Left lung (tissue), 4 donors: ENCODE measurements at regions not wholly inside any gene's neighbourhood (a gene's known extent, or its start where the extent isn't known, plus 50 kb on each side); places are given as distances from the start of the nearest gene placed in this dataset.
A peak's percentile ranks its signal among the peaks of the same experiment; 100 is the strongest.

Experiments used
- ATAC-seq: fragments of 200-7000 bp; cut with Tn5 transposase; one replicate; pipeline ENCODE4 v1.9.1; 2020; ENCODE audit warnings: moderate library complexity
- DNase-seq, 4 donors: peaks; one replicate each; pipeline ENCODE4 v3.0.0-alpha.2; 2013 to 2020
- H3K27ac ChIP-seq, 2 donors: fragments of 200-600 bp; sonication (generic) in 1 of 2; one replicate each; pipeline versions ENCODE4 v1.5.0 to v1.8.0; 2020 to 2021
- H3K27me3 ChIP-seq, 2 donors: fragments of 200-600 bp; sonication (generic) in 1 of 2; one replicate each; pipeline versions ENCODE4 v1.5.0 to v1.8.0; 2020 to 2021
- H3K36me3 ChIP-seq, 2 donors: fragments of 200-600 bp; sonication (generic) in 1 of 2; one replicate each; pipeline versions ENCODE4 v1.5.0 to v1.8.0; 2020 to 2021
- H3K4me1 ChIP-seq, 2 donors: fragments of 200-600 bp; one replicate each; pipeline ENCODE4 v1.8.0; 2021
- H3K4me3 ChIP-seq, 2 donors: fragments of 200-600 bp; sonication (generic) in 1 of 2; one replicate each; pipeline versions ENCODE4 v1.5.0 to v1.8.0; 2020 to 2021; ENCODE audit warnings: mild to moderate bottlenecking in 1 of 2
- H3K9me3 ChIP-seq, 2 donors: fragments of 200-600 bp; sonication (generic) in 1 of 2; one replicate each; pipeline versions ENCODE4 v1.5.0 to v1.8.0; 2020 to 2021
- CTCF ChIP-seq, 2 donors: fragments of 200-600 bp; sonication (generic) in 1 of 2; IDR thresholded peaks; one replicate each; pipeline versions ENCODE4 v1.5.0 to v1.8.0; 2021; ENCODE audit warnings: antibody characterized with exemption in 2 of 2
- intact Hi-C, 2 donors: fragments of 100-400 bp; cut with DNase I; formaldehyde crosslinking; loops; one replicate each; pipeline versions ENCODE4 v1.11.2 to v1.14.2; 2022
- donor health status: DM: no; HTN: yes; CAD: no.
- donor health status: DM: no; HTN: no; CAD: no.

GRCh38 chr9:24488896-24489295 lies 56.8 kb downstream of the IZUMO3 start:
- DNase-seq (no peak), ATAC-seq (no peak)
- H3K4me3 ChIP-seq: no peak overlapping the region
- no peaks in the 10 kb centered on the region for H3K4me1 ChIP-seq
- no peaks in the 10 kb centered on the region for H3K36me3 ChIP-seq
- no peak overlapping the region for H3K27ac ChIP-seq
- TF ChIP-seq CTCF (IDR thresholded peaks at IDR 0.05): no peak
- intact Hi-C loops: no loop called here
- no peaks in the 10 kb centered on the region for H3K27me3 ChIP-seq
- H3K9me3 ChIP-seq: no peaks in the 10 kb centered on the region

GRCh38 chr9:24487946-24488345 lies 57.8 kb downstream of the IZUMO3 start:
- Histone ChIP-seq H3K4me1 (no peaks in the 10 kb centered on the region), H3K4me3 (no peak overlapping the region), H3K36me3 (no peaks in the 10 kb centered on the region), H3K27me3 (no peaks in the 10 kb centered on the region), H3K9me3 (no peaks in the 10 kb centered on the region), H3K27ac (no peak overlapping the region)
- intact Hi-C loops: no loop called here
- no peak for TF ChIP-seq CTCF (IDR thresholded peaks at IDR 0.05)
- ATAC-seq (no peak), DNase-seq (no peak)

- DNase-seq (peak in 2 of 4 donors; percentile 8 to 31), ATAC-seq (no peak)
- Histone ChIP-seq H3K27me3 (no peaks in the 10 kb centered on the region), H3K4me1 (no peaks in the 10 kb centered on the region), H3K4me3 (no peak overlapping the region), H3K36me3 (no peaks in the 10 kb centered on the region), H3K27ac (no peak overlapping the region), H3K9me3 (no peaks in the 10 kb centered on the region)
- intact Hi-C loops: no loop called here
- no peak for TF ChIP-seq CTCF (IDR thresholded peaks at IDR 0.05)
Observed at GRCh38 chr9:24487250-24487861, 58.3 kb downstream of the IZUMO3 start.

GRCh38 chr9:24479361-24480059 lies 66.2 kb downstream of the IZUMO3 start:
- H3K27me3 ChIP-seq: no peaks in the 10 kb centered on the region
- no peak overlapping the region for H3K27ac ChIP-seq
- no peak for ATAC-seq
- no peaks in the 10 kb centered on the region for H3K4me1 ChIP-seq
- no peaks in the 10 kb centered on the region for H3K36me3 ChIP-seq
- no peak overlapping the region for H3K4me3 ChIP-seq
- no peak for DNase-seq
- intact Hi-C loops: no loop called here
- no peaks in the 10 kb centered on the region for H3K9me3 ChIP-seq
- no peak for TF ChIP-seq CTCF (IDR thresholded peaks at IDR 0.05)

- ATAC-seq (peak; percentile 27), DNase-seq (peak in 1 of 4 donors; percentile 3)
- TF ChIP-seq CTCF (IDR thresholded peaks at IDR 0.05): no peak
- intact Hi-C loops: no loop called here
- no peaks in the 10 kb centered on the region for H3K36me3 ChIP-seq
- no peaks in the 10 kb centered on the region for H3K9me3 ChIP-seq
- no peaks in the 10 kb centered on the region for H3K27me3 ChIP-seq
- H3K4me3 ChIP-seq: no peak overlapping the region
- H3K4me1 ChIP-seq: no peaks in the 10 kb centered on the region
- H3K27ac ChIP-seq: no peak overlapping the region
Observed at GRCh38 chr9:24464319-24464951, 81.3 kb downstream of the IZUMO3 start.
